ENCODE measurements at regions not wholly inside any gene's neighbourhood (a gene's known extent, or its start where the extent isn't known, plus 50 kb on each side); places are given as distances from the start of the nearest gene placed in this dataset.

- Histone ChIP-seq H3K27me3 (ENCODE audit: control insufficient read depth in 3 of 3, insufficient read depth in 3 of 3, low read length in 2 of 3) (no peaks in the 10 kb centered on the region), H3K9me3 (ENCODE audit: control insufficient read depth in 4 of 4, insufficient read depth in 3 of 4, low read length in 3 of 4) (no peaks in the 10 kb centered on the region), H3K27ac (ENCODE audit: low read depth in 1 of 2, low read length in 1 of 2) (no peak overlapping the region), H3K4me1 (ENCODE audit: control insufficient read depth in 5 of 5, insufficient read depth in 5 of 5, low read length in 5 of 5) (peaks cover 0 to 4% (median 0%) of the 10 kb centered on the region in 5 donors), H3K9ac (ENCODE audit: insufficient read depth in 1 of 2, low read length in 2 of 2) (no peak overlapping the region), H3K36me3 (ENCODE audit: control insufficient read depth in 4 of 4, insufficient read depth in 4 of 4, low read length in 4 of 4) (no peaks in the 10 kb centered on the region), H3K4me3 (no peak overlapping the region)
- no peak for DNase-seq
- no peak for ATAC-seq (ENCODE audit: insufficient read depth, low FRiP score)
- TF ChIP-seq, protein P1, sequence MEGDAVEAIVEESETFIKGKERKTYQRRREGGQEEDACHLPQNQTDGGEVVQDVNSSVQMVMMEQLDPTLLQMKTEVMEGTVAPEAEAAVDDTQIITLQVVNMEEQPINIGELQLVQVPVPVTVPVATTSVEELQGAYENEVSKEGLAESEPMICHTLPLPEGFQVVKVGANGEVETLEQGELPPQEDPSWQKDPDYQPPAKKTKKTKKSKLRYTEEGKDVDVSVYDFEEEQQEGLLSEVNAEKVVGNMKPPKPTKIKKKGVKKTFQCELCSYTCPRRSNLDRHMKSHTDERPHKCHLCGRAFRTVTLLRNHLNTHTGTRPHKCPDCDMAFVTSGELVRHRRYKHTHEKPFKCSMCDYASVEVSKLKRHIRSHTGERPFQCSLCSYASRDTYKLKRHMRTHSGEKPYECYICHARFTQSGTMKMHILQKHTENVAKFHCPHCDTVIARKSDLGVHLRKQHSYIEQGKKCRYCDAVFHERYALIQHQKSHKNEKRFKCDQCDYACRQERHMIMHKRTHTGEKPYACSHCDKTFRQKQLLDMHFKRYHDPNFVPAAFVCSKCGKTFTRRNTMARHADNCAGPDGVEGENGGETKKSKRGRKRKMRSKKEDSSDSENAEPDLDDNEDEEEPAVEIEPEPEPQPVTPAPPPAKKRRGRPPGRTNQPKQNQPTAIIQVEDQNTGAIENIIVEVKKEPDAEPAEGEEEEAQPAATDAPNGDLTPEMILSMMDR (IDR thresholded peaks at IDR 0.05; ENCODE audit: control extremely low read depth, extremely low read depth): no peak
- 74% methylated on average over 5 of the region's 5 CpGs for WGBS, 2 donors
Observed at GRCh38 chr5:104606258-104606829, 1043.8 kb upstream of the NUDT12 start.

- no peaks in the 10 kb centered on the region for H3K4me1 ChIP-seq (ENCODE audit: control insufficient read depth in 5 of 5, insufficient read depth in 5 of 5, low read length in 5 of 5)
- H3K4me3 ChIP-seq: no peak overlapping the region
- DNase-seq: no peak
- H3K9ac ChIP-seq (ENCODE audit: insufficient read depth in 1 of 2, low read length in 2 of 2): no peak overlapping the region
- 63 to 79% methylated on average over 2 of the region's 2 CpGs for WGBS, 2 donors
- TF ChIP-seq, protein P1 (IDR thresholded peaks at IDR 0.05; ENCODE audit: control extremely low read depth, extremely low read depth): no peak
- peaks cover 0 to 3% (median 0%) of the 10 kb centered on the region in 4 donors for H3K9me3 ChIP-seq (ENCODE audit: control insufficient read depth in 4 of 4, insufficient read depth in 3 of 4, low read length in 3 of 4)
- H3K36me3 ChIP-seq (ENCODE audit: control insufficient read depth in 4 of 4, insufficient read depth in 4 of 4, low read length in 4 of 4): no peaks in the 10 kb centered on the region
- H3K27me3 ChIP-seq (ENCODE audit: control insufficient read depth in 3 of 3, insufficient read depth in 3 of 3, low read length in 2 of 3): no peaks in the 10 kb centered on the region
- H3K27ac ChIP-seq (ENCODE audit: low read depth in 1 of 2, low read length in 1 of 2): no peak overlapping the region
- ATAC-seq (ENCODE audit: insufficient read depth, low FRiP score): no peak
Observed at GRCh38 chr5:104599726-104600125, 1037.1 kb upstream of the NUDT12 start.

GRCh38 chr5:104598285-104598684 is 1035.7 kb upstream of the NUDT12 start:
- Histone ChIP-seq H3K27ac (ENCODE audit: low read depth in 1 of 2, low read length in 1 of 2) (no peak overlapping the region), H3K4me1 (ENCODE audit: control insufficient read depth in 5 of 5, insufficient read depth in 5 of 5, low read length in 5 of 5) (no peaks in the 10 kb centered on the region), H3K36me3 (ENCODE audit: control insufficient read depth in 4 of 4, insufficient read depth in 4 of 4, low read length in 4 of 4) (no peaks in the 10 kb centered on the region), H3K4me3 (no peak overlapping the region), H3K27me3 (ENCODE audit: control insufficient read depth in 3 of 3, insufficient read depth in 3 of 3, low read length in 2 of 3) (no peaks in the 10 kb centered on the region), H3K9ac (ENCODE audit: insufficient read depth in 1 of 2, low read length in 2 of 2) (no peak overlapping the region), H3K9me3 (ENCODE audit: control insufficient read depth in 4 of 4, insufficient read depth in 3 of 4, low read length in 3 of 4) (peaks cover 0 to 3% (median 0%) of the 10 kb centered on the region in 4 donors)
- TF ChIP-seq, protein P1 (IDR thresholded peaks at IDR 0.05; ENCODE audit: control extremely low read depth, extremely low read depth): no peak
- DNase-seq (no peak), ATAC-seq (ENCODE audit: insufficient read depth, low FRiP score) (no peak)
- 0% methylated on average over 1 of the region's 1 CpG for WGBS, 2 donors

DNA sequence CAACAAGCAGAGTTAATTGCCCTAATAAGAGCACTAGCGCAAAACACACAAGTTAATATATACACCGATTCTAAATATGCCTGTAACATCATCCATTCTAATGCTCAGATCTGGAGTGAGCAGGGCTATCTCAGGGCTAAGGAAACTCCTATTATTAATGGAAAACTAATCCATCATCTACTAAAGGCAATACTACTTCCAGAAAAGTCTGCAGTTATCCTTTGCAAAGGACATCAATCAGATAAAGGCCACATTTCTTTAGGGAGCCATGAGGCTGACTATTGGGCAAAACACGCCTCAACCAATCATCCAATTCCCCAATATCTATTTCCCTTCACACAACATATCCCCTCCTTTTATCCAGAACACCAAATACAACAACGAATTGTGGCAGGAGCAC is 1032.3 kb upstream of the NUDT12 start:
- TF ChIP-seq, protein P1 (IDR thresholded peaks at IDR 0.05; ENCODE audit: control extremely low read depth, extremely low read depth): no peak
- Histone ChIP-seq H3K4me3 (no peak overlapping the region), H3K9ac (ENCODE audit: insufficient read depth in 1 of 2, low read length in 2 of 2) (no peak overlapping the region), H3K9me3 (ENCODE audit: control insufficient read depth in 4 of 4, insufficient read depth in 3 of 4, low read length in 3 of 4) (peaks cover 0 to 3% (median under 1%) of the 10 kb centered on the region in 4 donors), H3K27ac (ENCODE audit: low read depth in 1 of 2, low read length in 1 of 2) (no peak overlapping the region), H3K4me1 (ENCODE audit: control insufficient read depth in 5 of 5, insufficient read depth in 5 of 5, low read length in 5 of 5) (no peaks in the 10 kb centered on the region), H3K27me3 (ENCODE audit: control insufficient read depth in 3 of 3, insufficient read depth in 3 of 3, low read length in 2 of 3) (no peaks in the 10 kb centered on the region), H3K36me3 (ENCODE audit: control insufficient read depth in 4 of 4, insufficient read depth in 4 of 4, low read length in 4 of 4) (no peaks in the 10 kb centered on the region)
- ATAC-seq (ENCODE audit: insufficient read depth, low FRiP score): no peak
- DNase-seq: no peak
- 81 to 86% methylated on average over 4 of the region's 4 CpGs for WGBS, 2 donors
